22Rv1 (cell line): ENCODE measurements at regions not wholly inside any gene's neighbourhood (a gene's known extent, or its start where the extent isn't known, plus 50 kb on each side); places are given as distances from the start of the nearest gene placed in this dataset.

Experiments
- ZFX ChIP-seq: fragments of 450-650 bp; IDR thresholded peaks from 2 replicates; pipeline ENCODE4 v1.6.1; 2017; ENCODE audit warnings: antibody characterized with exemption, borderline replicate concordance
- TF ChIP-seq, protein P1 (sequence below): fragments of 450-650 bp; IDR thresholded peaks from 2 replicates; pipeline ENCODE4 v1.5.1; 2017; ENCODE audit warnings: mild to moderate bottlenecking

DNA sequence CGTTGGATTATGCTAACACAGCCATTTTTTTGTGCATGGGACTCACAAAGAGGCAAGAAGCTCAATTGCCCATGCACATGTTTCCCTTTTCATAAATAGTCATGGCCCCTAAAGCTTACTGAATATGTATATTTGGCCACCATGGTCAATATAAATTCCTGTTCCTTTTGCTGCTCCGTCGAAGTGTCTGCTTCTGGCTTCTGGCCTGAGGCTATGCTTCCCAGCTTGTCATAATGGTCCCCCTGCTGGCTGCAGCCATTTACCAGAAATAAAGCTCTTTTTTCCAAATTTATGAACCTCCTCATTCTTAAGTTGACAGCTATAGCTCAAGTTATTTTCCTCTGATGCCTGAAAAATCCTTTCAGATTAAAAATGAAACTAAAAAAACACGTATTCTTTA lies 602.1 kb downstream of the VGLL3 start:
- TF ChIP-seq, protein P1, sequence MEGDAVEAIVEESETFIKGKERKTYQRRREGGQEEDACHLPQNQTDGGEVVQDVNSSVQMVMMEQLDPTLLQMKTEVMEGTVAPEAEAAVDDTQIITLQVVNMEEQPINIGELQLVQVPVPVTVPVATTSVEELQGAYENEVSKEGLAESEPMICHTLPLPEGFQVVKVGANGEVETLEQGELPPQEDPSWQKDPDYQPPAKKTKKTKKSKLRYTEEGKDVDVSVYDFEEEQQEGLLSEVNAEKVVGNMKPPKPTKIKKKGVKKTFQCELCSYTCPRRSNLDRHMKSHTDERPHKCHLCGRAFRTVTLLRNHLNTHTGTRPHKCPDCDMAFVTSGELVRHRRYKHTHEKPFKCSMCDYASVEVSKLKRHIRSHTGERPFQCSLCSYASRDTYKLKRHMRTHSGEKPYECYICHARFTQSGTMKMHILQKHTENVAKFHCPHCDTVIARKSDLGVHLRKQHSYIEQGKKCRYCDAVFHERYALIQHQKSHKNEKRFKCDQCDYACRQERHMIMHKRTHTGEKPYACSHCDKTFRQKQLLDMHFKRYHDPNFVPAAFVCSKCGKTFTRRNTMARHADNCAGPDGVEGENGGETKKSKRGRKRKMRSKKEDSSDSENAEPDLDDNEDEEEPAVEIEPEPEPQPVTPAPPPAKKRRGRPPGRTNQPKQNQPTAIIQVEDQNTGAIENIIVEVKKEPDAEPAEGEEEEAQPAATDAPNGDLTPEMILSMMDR = no peak; the same call in 1 of the 2 replicates
- TF ChIP-seq ZFX = no peak
